ENCODE measurements at regions not wholly inside any gene's neighbourhood (a gene's known extent, or its start where the extent isn't known, plus 50 kb on each side); places are given as distances from the start of the nearest gene placed in this dataset.

DNA sequence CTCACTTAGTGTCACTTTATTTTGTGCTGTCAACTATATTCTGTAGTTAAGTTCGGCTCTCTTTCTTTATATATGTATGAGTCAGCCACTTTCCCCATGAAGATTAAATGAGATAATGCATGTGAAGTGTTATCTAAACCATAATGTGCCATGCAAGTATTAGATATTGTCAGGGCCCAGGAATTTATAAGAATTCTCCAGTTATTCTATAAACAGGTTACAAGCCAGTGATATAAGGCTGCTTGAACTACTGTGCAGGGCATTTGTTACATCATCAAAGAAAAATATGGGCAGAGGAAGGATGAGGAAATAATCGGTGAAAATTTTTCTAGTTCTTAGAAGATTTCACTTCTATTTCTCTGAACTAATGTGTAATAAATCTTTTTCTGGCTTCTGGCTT is 1049.0 kb upstream of the NR2F2 start:
- no peak for DNase-seq (ENCODE audit: low read depth in 3 of 3)

DNA sequence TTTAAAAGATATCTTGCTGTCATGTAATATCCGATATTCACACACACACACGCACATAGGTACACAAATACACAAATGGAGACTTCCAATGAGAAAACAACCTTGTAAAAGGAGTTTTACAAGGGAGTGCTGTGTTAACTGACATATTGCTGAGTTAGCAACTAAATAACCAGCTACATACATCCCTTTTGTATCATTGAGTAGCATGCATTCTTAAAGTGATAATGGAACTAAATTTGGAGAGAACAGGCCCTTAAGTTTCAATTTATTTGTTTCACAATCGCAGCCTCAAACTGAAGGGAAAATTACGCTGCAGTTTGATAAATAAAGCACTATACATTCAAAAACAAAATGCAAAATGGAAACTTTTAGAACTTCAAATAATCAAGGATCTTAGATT is 1046.0 kb upstream of the NR2F2 start:
- no peak for DNase-seq (ENCODE audit: low read depth in 3 of 3)

DNA sequence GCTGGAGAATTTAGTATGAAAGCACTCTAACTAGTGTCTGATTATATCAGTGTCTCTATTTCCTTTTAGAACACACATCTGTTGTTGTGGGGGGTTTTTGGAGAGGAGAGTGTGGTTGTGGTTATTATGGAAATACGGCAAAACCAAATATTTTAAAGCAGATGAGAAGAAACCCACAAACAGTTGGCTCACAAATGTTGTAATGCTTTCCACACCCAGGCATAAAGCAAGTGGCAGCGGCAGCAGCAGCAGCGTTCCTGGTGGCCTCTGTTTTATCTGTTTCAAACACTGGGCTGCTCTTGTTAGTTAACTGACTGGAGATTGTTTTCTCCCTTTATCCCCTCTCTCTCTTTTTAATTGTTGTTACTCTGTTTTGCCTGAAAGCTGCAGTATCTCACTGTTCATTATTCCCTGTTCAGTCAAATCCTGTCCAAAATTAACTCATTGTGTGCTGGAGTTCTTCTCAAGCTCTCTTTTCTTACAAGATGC is 1045.5 kb upstream of the NR2F2 start:
- no peak for DNase-seq (ENCODE audit: low read depth in 3 of 3)

DNA sequence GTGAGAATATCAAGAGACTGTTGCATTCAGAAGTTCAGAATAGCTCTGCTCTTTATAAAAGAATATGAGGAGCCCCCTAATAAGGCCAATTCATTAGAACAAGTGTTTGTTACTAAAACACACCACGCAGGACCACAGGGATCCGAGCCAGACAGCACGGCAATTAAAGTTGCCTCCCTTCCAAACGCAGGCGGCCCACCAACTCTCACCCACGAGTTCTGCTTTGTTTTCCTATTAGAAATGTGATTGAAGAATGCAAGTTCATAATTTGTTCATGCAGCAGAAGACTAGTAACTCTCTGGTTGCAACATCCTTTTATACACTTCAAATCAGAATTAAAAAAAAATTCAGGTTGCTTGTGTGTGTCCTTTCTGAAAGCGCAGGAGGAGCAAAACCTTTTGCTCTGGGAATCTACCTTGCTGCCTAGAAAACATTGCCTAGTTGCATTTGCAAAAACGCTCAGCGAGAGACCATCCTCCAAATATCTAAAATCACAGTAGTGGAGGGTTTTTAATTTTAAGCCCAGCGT is 1044.1 kb upstream of the NR2F2 start:
- no peak for DNase-seq (ENCODE audit: low read depth in 3 of 3)

DNA sequence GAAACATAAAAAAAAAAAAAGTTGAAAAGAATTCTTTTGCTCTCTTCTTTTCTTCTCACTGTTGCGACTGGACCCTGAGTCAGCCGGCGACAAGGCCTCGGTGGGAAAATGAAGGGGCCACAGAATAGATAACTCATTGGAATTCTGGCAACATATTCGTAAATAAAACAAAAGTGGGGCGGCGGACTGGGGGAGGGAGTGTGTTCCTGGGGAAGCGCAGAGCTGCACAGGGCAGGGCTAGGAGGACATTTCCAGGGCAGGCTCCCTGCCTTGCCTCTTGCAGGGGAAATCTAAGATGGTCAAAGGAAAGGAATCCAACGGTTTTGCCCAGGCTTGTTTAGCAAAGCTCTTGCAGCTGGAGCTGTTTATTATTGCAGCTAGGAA is 1042.8 kb upstream of the NR2F2 start:
- DNase-seq (ENCODE audit: low read depth in 3 of 3) = no peak

DNA sequence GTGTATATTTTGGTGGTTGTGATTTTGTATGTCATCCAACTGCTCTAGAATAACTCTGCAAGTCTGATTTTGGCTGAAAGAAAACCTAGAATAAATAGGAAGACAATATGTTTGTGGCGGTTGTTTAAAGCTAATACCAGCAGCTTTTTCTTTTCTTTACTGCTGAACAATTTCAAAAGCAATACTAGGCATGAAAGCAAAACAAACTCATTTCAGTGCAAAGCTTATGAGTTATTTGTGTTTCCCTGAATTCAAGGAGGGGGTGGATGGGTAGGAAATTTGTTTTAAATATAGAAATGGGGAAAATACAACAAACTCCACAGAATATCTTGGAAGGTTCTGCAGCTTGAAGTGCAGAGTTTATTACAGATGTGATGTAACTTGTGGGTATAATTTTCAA is 1041.9 kb upstream of the NR2F2 start:
- no peak for DNase-seq (ENCODE audit: low read depth in 3 of 3)

DNA sequence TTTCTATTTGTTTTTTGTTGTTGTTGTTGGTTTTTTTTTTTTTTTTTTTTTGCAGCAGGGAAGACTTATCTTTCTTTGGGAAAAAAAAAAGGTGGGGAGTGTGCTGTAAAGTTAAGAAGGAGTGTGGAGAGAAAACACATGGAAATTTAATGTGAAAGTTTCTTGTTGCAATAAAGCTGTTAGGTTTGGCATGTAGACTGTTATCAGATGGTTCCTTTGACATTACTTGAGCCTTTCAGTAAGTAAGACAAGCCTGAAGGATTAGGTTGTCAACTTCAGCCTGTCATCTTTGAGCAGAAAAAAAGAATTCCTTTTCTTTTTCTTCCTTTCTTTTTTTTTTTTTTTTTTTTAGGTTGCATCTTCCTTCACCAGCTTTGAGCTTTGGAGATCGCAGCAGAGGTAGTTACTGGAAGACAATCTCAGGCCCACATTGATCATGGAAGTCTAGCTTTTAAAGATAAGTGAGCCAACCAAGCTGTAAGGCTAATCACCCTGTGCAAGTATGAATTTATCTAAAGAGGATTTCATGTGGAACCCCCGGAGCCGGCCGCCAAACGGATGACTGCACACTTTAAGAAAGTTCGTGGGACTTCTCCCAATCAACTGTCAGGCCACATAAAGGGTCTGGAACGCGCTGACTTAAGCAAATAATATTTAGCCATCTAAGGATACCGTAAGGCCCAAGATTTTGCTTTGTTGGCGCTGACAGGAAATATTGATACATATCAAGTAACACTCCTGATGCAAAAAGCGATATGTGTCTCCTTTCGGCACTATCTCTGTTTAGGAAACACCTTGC is 1040.1 kb upstream of the NR2F2 start:
- no peak for DNase-seq (ENCODE audit: low read depth in 3 of 3)

DNA sequence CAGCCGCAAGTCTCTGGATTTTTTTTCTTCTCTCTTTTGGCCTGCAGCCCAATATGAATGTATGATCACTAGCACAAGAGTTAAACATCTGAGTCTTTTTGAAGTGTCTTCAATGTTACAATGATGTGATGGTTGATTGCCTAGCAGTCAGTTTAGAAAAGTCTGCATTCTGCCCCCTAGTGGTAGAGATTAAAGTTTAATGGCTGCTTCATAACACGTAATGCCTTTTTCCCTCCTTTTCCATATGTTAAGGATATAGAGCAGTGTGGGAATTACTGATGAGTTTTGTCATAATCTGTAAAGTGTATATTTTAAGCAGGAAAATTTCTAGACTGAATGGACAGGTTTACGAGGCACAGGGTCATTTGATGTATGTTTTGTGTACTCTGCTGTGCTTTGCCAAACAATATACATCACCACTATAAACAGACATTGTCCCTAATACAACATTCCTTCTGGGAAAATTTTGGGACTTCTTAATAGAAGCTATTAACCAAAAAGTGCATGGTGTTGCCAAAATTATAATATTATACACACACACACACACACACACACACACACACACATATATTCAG is 1038.5 kb upstream of the NR2F2 start:
- no peak for DNase-seq (ENCODE audit: low read depth in 3 of 3)

DNA sequence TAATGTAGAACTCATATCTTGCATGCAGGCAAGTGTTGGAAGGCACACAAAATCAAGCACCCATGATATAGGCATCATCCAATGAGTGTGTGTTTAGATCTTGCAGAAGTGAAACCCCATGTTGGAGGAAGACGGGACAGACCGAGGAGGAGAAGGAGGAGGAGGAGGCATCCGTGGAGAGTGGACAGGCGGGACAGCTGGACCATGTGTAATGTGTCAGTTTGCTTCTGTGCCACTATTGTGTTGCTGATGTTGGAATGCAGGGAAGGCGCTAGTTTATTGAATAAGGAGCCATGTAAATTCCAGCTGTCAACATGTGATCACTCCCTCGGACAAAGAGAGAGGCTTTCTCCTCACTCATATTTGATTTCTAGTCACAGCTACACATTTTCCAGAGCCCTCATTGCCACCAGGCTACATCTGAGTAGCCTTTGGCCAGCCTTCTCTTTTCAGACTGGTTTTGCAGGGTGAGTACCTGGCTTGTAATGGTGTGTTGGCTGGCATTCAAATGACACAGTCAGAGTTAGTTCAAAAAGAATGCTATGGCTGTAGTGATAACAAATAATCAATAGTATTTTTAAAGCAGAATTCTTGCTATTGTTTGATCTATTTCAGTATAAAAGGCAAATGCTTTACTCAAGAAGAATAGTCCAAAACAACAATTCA is 1037.6 kb upstream of the NR2F2 start:
- no peak for DNase-seq (ENCODE audit: low read depth in 3 of 3)

DNA sequence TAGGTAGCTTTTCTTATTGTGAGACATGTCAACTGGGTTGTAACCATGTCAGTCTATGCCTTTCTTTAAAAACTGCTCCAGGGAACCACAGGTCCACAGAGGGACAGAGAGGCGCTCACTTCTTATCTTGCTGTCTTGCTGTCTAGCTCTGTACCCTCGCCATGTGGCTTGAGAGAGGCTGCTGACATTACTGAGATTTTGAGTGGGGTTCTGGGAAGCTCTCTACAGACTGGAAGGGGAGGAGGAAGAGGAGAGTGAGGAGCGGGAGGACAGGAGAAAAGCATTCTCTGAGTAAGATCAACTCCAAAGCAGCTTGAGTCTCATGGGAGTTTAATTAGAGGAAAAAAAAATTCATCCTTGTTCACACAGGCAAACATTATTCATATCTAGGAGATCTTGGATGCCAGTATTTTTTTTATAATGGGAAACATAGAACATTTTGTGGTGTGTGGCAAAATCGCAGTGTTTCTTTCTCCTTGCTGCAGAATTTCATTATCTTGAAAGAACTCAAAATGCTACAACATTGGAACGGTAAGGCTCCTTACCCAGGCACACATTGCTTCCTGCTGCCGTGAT is 1037.0 kb upstream of the NR2F2 start:
- no peak for DNase-seq (ENCODE audit: low read depth in 3 of 3)

DNA sequence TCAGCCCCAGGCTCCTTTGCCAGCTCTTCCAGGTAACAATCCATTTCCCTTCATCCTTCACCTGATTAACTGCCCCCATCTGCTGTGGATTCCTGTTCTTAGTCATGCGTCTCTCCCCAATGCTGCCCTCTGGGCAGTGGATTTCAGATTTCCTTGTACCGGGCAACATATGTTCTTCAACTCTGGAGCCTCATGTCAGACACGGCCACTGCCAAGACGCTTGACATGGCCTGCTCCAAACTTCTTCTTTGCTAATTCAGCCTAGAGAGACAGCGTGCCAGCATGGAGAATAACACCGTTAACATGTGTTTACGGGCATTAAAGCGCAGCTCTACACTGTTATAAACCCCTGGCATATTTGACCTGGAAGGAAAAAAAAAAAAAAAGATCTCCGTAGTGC is 1035.1 kb upstream of the NR2F2 start:
- DNase-seq (ENCODE audit: low read depth in 3 of 3) = no peak

DNA sequence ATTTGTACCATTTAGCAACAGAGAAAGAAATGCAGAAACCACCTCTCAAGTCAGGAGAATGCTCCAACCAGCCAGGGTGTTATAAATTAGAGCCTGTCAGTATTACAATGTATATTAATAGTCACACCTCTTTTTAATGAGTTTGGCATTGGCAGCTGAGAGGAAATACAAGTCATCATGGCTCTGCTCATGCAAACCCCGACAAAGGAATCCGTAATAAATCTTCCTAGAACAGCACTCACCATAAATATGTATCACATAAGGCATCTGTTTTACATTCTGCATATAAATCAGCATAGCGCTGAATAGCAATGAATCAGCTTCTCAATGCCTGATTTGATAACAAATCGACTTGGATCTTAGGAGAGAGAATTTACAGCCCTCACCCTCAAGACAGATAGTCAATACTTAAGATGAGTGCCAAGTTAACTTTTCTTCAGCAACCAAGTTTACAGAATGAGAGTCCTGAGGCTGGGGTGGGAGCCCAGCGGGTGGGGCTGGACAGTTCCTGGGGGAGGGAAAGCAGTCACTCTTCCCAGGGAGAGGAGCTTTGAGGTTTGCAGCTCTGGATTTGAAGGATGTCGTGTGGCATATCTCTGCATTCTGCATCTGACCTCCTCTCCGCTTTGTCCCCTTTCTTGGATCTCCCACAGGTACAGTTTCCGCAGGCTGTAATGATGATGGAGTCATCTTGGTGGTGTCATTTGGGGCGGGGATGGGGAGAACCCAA is 1034.4 kb upstream of the NR2F2 start:
- DNase-seq (ENCODE audit: low read depth in 3 of 3) = no peak

DNA sequence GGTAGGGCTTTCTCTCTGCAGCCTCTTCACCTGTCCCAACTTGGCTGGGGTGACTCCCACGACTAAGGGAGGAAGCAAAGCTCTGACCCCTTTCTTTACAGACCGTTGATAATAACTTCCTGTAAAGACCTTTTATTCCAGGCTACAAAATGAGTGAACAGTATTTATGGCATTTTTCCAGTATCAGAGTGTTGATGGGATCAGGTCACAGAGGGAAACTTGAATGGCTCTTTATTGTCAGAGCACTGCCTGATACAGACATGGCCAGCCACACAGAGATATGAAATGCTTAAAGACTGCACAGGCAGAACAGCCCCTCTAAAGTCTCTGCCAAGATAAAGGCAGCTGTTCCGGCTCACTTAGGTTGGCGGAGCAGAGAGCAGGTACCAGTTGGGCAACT is 1033.9 kb upstream of the NR2F2 start:
- no peak for DNase-seq (ENCODE audit: low read depth in 3 of 3)

DNA sequence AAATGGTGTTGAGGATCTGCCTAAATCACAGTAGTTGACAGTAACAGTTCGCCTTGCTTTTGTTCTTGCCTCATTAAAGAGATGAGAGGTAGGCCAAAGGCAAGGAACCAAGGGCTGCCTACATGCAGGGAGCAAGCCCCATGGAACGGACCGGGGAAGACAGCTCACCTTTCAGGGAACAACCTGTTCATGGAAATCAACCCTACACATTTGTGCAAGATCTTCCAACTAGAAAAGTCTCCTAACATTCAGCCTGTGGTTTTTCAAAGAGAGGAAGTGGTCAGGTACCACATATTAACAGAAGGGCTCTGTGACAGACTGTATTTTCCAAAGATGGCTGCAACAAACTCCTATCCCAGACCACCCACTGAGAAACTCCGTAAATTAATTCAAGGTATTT is 1031.8 kb upstream of the NR2F2 start:
- no peak for DNase-seq (ENCODE audit: low read depth in 3 of 3)

DNA sequence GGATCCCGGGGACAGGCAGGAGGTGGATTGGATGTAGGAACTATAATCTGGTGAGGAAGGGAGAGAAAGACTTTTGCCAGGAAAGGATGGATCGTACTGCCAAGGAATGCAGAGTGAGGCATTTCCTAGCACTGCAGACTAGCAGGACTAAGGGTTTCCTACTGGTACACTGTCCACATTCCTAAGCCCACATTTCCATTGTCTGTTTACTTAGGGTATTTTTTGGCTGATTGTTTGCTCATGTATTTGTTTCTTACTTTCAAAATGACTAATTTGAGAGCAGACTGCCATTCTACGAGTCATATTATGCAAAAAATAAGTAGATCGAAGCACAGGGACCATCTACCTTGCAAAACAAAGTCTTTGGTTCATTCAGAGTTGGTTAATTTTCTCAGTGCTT is 1029.5 kb upstream of the NR2F2 start:
- no peak for DNase-seq (ENCODE audit: low read depth in 3 of 3)

DNA sequence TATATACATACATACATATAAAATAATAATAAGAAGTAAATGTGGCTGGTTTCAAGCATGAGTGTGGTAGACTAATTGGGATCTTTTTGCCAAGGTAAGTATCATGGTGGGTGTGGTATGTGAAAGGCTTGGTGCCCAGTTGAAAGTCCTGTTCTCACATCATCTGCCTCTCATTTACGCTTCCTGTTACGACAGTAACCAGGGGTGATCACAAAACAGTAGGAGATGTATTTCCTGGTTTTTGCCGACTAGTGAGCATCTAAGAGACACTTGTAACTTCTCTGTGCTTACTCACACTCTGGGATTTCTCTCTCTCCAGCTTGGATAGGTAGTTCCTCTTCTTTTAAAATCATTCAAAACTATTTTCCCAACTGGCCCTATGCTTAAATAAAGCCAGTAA is 1028.3 kb upstream of the NR2F2 start:
- DNase-seq (ENCODE audit: low read depth in 3 of 3) = no peak

DNA sequence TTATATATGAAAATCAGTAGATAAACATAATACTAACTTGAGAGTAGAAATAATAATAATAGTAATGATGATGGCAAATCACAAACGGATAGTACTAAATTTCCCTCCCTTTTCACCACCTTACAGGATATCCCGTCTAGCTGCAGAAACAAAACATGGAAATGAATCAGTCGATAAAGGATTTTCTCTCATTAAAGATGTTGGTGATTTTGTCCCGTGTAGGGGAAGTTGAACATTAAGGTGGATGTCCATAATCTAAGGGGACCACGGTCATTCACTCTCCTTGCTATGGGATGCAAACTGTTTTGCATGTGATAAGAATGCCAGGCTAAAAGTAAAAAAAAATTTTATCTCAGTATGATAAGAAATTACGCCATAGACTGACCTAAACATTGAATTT is 1027.7 kb upstream of the NR2F2 start:
- no peak for DNase-seq (ENCODE audit: low read depth in 3 of 3)

DNA sequence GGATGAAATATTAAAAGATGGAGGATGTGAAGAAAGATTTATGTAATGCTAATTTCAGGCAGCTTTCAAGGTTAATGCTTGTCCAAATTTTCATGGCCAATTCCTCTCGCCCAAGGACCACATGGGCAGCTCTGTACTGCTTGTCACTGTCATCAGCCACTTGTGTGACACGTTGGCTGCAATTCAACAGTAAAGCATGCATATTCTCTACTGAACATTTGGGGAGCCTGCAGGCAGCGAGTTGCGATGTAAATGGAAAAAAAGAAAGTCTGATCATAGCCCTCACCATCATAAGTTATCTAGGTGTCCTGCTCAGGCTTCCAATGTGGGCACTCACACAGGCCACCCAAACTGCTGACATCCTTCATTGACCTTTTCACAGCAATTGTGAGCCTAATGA is 1026.8 kb upstream of the NR2F2 start:
- DNase-seq (ENCODE audit: low read depth in 3 of 3) = no peak

DNA sequence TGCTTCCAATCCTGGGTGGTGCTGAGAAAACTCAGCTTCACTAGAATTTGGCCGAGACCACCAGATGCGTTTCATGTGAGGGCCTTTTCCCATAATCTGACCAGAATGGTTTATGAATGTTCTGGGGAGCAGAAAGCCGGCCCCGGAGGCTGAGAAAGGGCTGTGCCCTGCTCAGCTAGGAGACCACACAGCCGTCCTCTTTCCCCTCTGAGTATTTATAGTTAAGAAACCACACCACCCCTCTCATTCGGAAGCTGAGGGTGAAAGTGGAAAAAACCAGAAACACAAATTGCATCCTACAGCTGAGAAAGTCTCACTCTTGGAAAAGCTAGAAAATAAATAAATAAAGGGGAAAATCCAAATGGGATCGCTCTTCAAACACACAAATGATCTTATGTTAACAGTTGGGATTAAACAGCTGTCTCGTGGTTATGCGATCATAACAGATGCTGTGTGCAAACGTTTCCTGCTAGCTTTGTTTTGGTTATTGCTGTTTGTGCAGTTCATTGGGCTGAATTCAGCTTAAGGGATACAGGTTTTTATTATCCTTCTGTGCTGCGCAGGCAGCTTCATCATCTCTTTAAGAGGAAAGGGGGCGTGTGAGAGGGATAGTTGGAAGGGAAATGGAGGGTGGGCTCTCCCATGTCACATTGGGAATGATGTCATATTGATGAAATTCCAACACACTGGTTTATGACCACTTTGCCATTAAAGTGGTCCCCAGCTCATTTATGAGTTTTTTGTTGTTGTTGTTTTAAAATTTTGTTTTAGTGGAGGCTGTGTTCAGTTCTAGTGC is 1026.2 kb upstream of the NR2F2 start:
- DNase-seq (ENCODE audit: low read depth in 3 of 3) = no peak

DNA sequence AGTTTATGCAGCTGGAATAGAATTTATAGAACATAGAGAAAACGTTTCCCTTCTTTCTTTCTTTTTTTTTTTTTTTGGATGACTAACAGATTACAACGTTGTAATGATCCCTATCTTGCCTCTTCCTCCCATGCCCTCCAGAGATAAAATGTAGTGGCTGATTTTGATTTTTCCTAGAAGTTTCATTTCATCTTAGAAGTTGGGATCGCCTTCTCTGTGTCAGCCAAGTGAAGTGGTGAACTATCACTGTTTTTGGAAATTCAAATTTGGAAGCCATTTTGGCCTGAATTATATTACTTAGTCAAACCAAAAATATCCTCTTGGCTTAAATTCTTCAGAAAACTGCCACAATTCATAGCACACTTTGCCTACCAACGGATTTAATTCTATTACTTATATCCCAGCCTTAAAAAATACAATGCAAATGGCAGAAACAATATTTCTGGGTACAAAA is 1025.5 kb upstream of the NR2F2 start:
- DNase-seq (ENCODE audit: low read depth in 3 of 3) = no peak

DNA sequence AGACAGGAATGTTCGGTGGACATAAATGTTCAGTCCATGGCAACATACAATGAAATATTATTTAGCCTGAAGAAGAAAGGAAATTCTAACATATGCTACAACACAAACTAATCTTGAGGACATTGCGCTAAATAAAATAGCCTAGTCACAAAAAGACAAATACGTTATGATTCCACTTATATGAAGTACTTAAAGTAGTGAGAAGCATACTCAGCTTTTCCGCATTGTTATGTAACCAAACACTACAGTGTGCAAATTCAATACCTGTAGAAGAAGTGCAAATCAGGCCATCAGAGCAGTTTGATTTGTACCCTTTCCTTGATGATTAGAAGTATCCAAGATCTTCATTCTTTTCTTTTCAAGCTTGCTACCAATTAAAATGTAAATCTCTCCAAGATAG is 1023.4 kb upstream of the NR2F2 start:
- no peak for DNase-seq (ENCODE audit: low read depth in 3 of 3)
